ENCODE measurements at regions not wholly inside any gene's neighbourhood (a gene's known extent, or its start where the extent isn't known, plus 50 kb on each side); places are given as distances from the start of the nearest gene placed in this dataset.

DNA sequence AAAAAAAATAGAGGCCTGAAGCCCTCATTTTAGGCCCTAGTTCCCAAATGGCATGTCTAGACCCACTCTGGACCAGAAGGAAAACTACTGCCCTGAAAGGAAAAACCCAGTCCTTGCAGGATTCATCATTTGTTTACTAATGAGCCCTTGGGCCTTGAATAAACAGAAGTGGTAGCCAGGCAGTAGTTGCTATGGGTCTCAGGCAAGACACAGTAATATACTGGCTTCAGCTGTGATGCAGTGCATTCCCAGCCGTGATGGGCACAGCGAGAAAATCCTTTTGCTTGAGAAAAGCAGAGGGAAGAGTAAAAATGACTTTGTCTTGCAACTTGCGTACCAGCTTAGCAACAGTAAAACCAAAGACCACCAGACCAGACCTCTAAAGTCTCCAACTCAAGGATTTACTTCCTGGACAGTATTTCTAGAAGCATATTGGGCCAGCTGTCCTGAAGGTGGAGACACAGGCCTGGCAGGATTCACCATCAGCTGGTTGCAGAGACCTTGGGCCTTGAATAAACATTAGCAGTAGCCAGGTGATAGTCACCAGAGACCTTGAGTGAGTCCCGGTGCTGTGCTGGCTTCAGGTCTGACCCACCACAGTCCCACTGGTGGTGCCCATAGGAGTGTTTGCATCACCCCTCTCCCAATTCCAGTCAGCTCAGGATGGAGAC lies 208.3 kb upstream of the SLITRK3 start:
- Histone ChIP-seq H3K4me2 (ENCODE audit: low read depth, low read length) (no peak overlapping the region), H3K9me3 (replicated peaks; ENCODE audit: insufficient read depth, low read length) (no peaks in the 10 kb centered on the region), H2AFZ (ENCODE audit: low read length) (no peak overlapping the region), H3F3A (ENCODE audit: insufficient read depth, low read length) (no peaks in the 10 kb centered on the region), H3K4me3 (ENCODE audit: low read length) (no peak overlapping the region), H3K9me2 (replicated peaks; ENCODE audit: insufficient read depth, low read length) (no peaks in the 10 kb centered on the region), H3K27me3 (replicated peaks; ENCODE audit: insufficient read depth, low read length) (no peaks in the 10 kb centered on the region), H4K20me1 (ENCODE audit: insufficient read depth, low read length) (no peaks in the 10 kb centered on the region), H3K27ac (ENCODE audit: low read length) (no peak overlapping the region), H3K4me1 (ENCODE audit: low read length) (no peaks in the 10 kb centered on the region), H3K79me2 (ENCODE audit: low read length) (no peaks in the 10 kb centered on the region), H3K36me3 (replicated peaks; ENCODE audit: insufficient read depth, low read length) (no peaks in the 10 kb centered on the region), H3K9ac (ENCODE audit: low read length) (no peak overlapping the region)
- no peak for DNase-seq
- TF ChIP-seq EZH2phosphoT487 (IDR thresholded peaks at IDR 0.05; ENCODE audit: low read length), result no peak
- TF ChIP-seq EZH2 (optimal IDR thresholded peaks at IDR 0.05; ENCODE audit: low read depth, low read length), result no peak
- TF ChIP-seq, protein P1, sequence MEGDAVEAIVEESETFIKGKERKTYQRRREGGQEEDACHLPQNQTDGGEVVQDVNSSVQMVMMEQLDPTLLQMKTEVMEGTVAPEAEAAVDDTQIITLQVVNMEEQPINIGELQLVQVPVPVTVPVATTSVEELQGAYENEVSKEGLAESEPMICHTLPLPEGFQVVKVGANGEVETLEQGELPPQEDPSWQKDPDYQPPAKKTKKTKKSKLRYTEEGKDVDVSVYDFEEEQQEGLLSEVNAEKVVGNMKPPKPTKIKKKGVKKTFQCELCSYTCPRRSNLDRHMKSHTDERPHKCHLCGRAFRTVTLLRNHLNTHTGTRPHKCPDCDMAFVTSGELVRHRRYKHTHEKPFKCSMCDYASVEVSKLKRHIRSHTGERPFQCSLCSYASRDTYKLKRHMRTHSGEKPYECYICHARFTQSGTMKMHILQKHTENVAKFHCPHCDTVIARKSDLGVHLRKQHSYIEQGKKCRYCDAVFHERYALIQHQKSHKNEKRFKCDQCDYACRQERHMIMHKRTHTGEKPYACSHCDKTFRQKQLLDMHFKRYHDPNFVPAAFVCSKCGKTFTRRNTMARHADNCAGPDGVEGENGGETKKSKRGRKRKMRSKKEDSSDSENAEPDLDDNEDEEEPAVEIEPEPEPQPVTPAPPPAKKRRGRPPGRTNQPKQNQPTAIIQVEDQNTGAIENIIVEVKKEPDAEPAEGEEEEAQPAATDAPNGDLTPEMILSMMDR (IDR thresholded peaks at IDR 0.05; ENCODE audit: low read length), result no peak

DNA sequence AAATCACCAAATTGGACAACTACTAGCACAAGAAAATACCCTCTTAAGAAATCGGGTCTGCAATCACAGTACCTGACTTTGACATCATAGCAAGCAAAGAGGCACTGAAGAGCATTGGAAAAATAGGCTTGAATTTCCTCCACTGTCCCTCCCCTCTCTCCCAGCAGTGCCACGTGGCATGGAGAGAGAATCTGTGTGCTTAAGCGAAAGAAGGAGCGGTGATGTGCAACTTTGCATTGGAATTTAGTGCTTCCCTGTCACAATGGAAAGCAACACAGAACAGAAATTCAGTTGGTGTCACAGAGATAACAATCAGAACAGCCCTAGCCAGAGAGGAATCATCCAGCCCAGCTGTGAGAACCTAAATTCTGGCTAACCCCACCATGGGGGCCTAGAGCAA lies 207.5 kb upstream of the SLITRK3 start:
- Histone ChIP-seq H2AFZ (ENCODE audit: low read length) (no peak overlapping the region), H4K20me1 (ENCODE audit: insufficient read depth, low read length) (no peaks in the 10 kb centered on the region)
- no peak for TF ChIP-seq EZH2phosphoT487 (IDR thresholded peaks at IDR 0.05; ENCODE audit: low read length)
- no peak for TF ChIP-seq EZH2 (optimal IDR thresholded peaks at IDR 0.05; ENCODE audit: low read depth, low read length)
- TF ChIP-seq, protein P1 (IDR thresholded peaks at IDR 0.05; ENCODE audit: low read length), result no peak

DNA sequence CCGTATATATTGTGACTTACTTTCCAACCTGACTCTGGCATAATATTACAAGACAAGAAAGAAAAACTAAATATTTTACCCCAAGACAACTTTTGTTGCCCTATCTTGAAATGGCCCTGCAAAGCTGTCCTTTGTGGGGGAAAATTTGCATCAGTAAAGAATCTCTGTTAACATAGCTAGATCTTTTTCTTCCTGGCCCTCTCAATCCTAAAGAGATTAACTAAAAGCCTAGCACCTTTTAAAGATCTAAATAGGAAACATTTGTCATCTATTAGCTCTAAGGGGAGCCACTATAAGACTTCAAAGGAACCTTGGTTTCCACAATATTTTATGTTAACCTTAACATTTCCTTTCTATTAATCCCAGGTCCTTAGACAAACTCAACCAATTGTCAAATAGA lies 199.0 kb upstream of the SLITRK3 start:
- Histone ChIP-seq H3K27ac (ENCODE audit: low read length) (no peak overlapping the region), H3K4me3 (ENCODE audit: low read length) (no peak overlapping the region), H4K20me1 (ENCODE audit: insufficient read depth, low read length) (no peaks in the 10 kb centered on the region), H3K79me2 (ENCODE audit: low read length) (no peaks in the 10 kb centered on the region), H3K27me3 (replicated peaks; ENCODE audit: insufficient read depth, low read length) (no peaks in the 10 kb centered on the region), H3K9me2 (replicated peaks; ENCODE audit: insufficient read depth, low read length) (no peaks in the 10 kb centered on the region), H3K36me3 (replicated peaks; ENCODE audit: insufficient read depth, low read length) (no peaks in the 10 kb centered on the region), H3K9ac (ENCODE audit: low read length) (no peak overlapping the region), H3K9me3 (replicated peaks; ENCODE audit: insufficient read depth, low read length) (no peaks in the 10 kb centered on the region), H2AFZ (ENCODE audit: low read length) (no peak overlapping the region), H3F3A (ENCODE audit: insufficient read depth, low read length) (no peaks in the 10 kb centered on the region), H3K4me2 (ENCODE audit: low read depth, low read length) (no peak overlapping the region), H3K4me1 (ENCODE audit: low read length) (no peaks in the 10 kb centered on the region)
- DNase-seq, result no peak
- TF ChIP-seq EZH2phosphoT487 (IDR thresholded peaks at IDR 0.05; ENCODE audit: low read length) (no peak), EZH2 (optimal IDR thresholded peaks at IDR 0.05; ENCODE audit: low read depth, low read length) (no peak)
- TF ChIP-seq, protein P1 (IDR thresholded peaks at IDR 0.05; ENCODE audit: low read length), result no peak

More for the DNA sequence above, 207.5 kb upstream of the SLITRK3 start:
- Histone ChIP-seq H3K4me1 (ENCODE audit: low read length) (no peaks in the 10 kb centered on the region), H3K27ac (ENCODE audit: low read length) (no peak overlapping the region), H3K36me3 (replicated peaks; ENCODE audit: insufficient read depth, low read length) (no peaks in the 10 kb centered on the region), H3K4me3 (ENCODE audit: low read length) (no peak overlapping the region), H3K9me3 (replicated peaks; ENCODE audit: insufficient read depth, low read length) (no peaks in the 10 kb centered on the region), H3K79me2 (ENCODE audit: low read length) (no peaks in the 10 kb centered on the region), H3K27me3 (replicated peaks; ENCODE audit: insufficient read depth, low read length) (no peaks in the 10 kb centered on the region), H3K4me2 (ENCODE audit: low read depth, low read length) (no peak overlapping the region), H3K9ac (ENCODE audit: low read length) (no peak overlapping the region), H3F3A (ENCODE audit: insufficient read depth, low read length) (no peaks in the 10 kb centered on the region), H3K9me2 (replicated peaks; ENCODE audit: insufficient read depth, low read length) (no peaks in the 10 kb centered on the region)
- no peak for DNase-seq

Measured in MM.1S (cell line).